Ascending aorta (tissue), 2 donors: ENCODE measurements at regions not wholly inside any gene's neighbourhood (a gene's known extent, or its start where the extent isn't known, plus 50 kb on each side); places are given as distances from the start of the nearest gene placed in this dataset.

Experiments
- DNase-seq, 2 donors: peaks; one replicate each; pipeline ENCODE4 v3.0.0-alpha.2; 2019; ENCODE audit warnings: low spot score in 2 of 2
- H3K27ac ChIP-seq, 2 donors: fragments of 200-600 bp; sonication (generic); one replicate each; pipeline ENCODE4 v1.5.1; 2016 to 2017; ENCODE audit warnings: mild to moderate bottlenecking in 1 of 2
- H3K27me3 ChIP-seq: fragments of 200-600 bp; sonication (generic); one replicate; pipeline ENCODE4 v1.5.1; 2017
- H3K36me3 ChIP-seq, 2 donors: fragments of 200-600 bp; sonication (generic); one replicate each; pipeline ENCODE4 v1.5.1; 2016
- H3K4me1 ChIP-seq, 2 donors: fragments of 200-600 bp; sonication (generic); one replicate each; pipeline ENCODE4 v1.5.1; 2016 to 2017; ENCODE audit warnings: mild to moderate bottlenecking in 1 of 2
- H3K4me3 ChIP-seq, 2 donors: fragments of 200-600 bp; sonication (generic); one replicate each; pipeline ENCODE4 v1.5.1; 2016 to 2017; ENCODE audit warnings: mild to moderate bottlenecking in 1 of 2
- H3K9me3 ChIP-seq, 2 donors: fragments of 200-600 bp; sonication (generic); one replicate each; pipeline ENCODE4 v1.5.1; 2016
- CTCF ChIP-seq, 3 experiments: fragments of 200-600 bp in 2 of 3; fragments of 450-650 bp in 1 of 3; sonication (generic) in 2 of 3; IDR thresholded peaks; one replicate each; pipeline ENCODE4 v1.5.1; 2016 to 2019; ENCODE audit warnings: antibody characterized with exemption in 3 of 3, mild to moderate bottlenecking in 1 of 3, moderate library complexity in 1 of 3
- intact Hi-C: fragments of 100-400 bp; cut with DNase I; formaldehyde crosslinking; loops from one replicate; pipeline ENCODE4 v1.15.1; 2023

DNA sequence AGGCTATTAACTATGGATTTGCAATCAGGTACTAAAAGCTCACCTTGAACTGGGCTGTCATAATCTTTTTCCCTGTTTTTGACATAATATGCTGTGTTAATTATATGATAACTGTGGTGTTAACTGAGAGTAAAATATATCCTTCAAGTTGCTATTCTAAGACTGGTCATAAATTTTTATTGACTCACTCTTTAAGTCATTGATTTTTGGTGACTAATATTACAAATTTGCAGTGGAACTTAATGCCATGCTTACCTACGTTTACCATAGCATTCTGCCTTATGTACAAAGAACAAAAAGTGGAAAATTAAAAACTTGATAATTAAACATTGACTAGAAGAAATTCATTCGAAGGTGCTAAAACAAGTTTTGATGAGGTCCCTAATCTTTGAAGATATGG lies 872.4 kb downstream of the BRINP3 start:
- no peak for TF ChIP-seq CTCF (IDR thresholded peaks at IDR 0.05)
- intact Hi-C loops = no loop called here

GRCh38 chr1:189606047-189606446 lies 871.6 kb downstream of the BRINP3 start:
- Histone ChIP-seq H3K27me3 (no peaks in the 10 kb centered on the region), H3K36me3 (no peaks in the 10 kb centered on the region), H3K4me3 (no peak overlapping the region), H3K4me1 (no peaks in the 10 kb centered on the region), H3K9me3 (no peaks in the 10 kb centered on the region), H3K27ac (no peak overlapping the region)
- TF ChIP-seq CTCF (IDR thresholded peaks at IDR 0.05) = no peak
- intact Hi-C loops = no loop called here
- DNase-seq = no peak

More for the DNA sequence above, 872.4 kb downstream of the BRINP3 start:
- Histone ChIP-seq H3K36me3 (no peaks in the 10 kb centered on the region), H3K4me3 (no peak overlapping the region), H3K27me3 (no peaks in the 10 kb centered on the region), H3K9me3 (no peaks in the 10 kb centered on the region), H3K27ac (no peak overlapping the region), H3K4me1 (no peaks in the 10 kb centered on the region)
- no peak for DNase-seq

DNA sequence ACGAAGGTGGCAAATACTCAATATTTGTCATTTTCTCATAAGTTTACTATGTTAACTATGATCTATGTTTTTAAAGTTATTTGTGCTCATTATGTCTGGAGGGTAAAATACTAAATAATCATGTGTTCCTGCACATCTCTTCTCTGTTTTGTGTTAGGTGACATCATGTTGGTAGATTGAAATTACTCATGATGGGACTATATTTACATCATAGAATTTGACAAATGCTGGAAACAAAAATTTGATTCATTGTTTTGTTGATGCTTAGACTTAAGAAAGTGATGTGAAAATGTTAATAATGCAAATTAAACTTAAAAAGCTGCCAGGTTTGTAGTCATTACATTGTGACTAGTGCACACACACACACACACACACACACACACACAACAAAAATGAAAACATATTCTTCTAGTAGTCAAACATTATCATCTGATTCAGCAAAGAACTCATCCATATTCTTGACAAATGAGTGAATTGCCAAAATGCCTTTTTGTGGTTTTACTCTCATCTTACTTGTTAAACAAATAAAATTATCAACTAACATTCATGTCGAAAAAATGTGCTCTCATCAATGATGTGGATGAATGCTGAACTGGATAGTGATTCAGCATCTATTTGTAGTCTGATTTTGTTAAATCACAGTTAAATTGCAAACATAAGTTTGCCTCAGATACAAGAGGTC lies 870.7 kb downstream of the BRINP3 start:
- H3K27me3 ChIP-seq = no peaks in the 10 kb centered on the region
- H3K36me3 ChIP-seq = no peaks in the 10 kb centered on the region
- intact Hi-C loops = no loop called here
- H3K4me3 ChIP-seq = no peak overlapping the region
- H3K27ac ChIP-seq = no peak overlapping the region
- H3K9me3 ChIP-seq = no peaks in the 10 kb centered on the region
- TF ChIP-seq CTCF (IDR thresholded peaks at IDR 0.05) = no peak
- no peaks in the 10 kb centered on the region for H3K4me1 ChIP-seq
- no peak for DNase-seq

DNA sequence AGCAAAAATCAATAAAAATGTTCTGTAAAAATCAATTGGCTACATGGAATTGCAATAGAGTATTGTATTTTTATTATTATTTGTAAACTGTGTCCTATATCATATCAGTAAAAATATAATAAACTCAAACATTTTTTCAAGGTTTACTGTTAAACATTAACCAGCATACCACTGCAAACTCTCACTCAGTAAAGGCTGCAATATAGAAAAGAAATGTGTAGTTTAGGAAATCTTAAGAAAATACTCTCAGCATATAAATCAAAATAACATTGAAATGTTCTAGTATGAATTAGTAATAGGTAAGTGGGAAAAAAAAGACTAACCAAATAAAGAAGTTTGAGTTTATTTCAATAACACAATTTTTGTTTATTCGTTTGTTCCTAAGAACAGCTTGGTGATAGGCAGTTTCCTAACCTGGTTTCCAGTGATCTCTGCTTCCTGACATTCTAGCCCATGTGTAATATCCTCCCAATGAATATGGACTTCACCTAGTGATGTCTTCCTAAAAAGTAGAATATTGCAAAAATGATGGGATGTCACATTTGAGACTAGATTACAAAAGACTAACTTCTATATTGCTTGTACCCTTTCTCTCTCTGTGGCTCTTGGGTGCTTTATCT lies 870.1 kb downstream of the BRINP3 start:
- H3K27me3 ChIP-seq = no peaks in the 10 kb centered on the region
- H3K4me1 ChIP-seq = no peaks in the 10 kb centered on the region
- no peak for DNase-seq
- no peaks in the 10 kb centered on the region for H3K36me3 ChIP-seq
- H3K9me3 ChIP-seq = no peaks in the 10 kb centered on the region
- TF ChIP-seq CTCF (IDR thresholded peaks at IDR 0.05) = no peak
- H3K4me3 ChIP-seq = no peak overlapping the region
- intact Hi-C loops = no loop called here
- H3K27ac ChIP-seq = no peak overlapping the region

DNA sequence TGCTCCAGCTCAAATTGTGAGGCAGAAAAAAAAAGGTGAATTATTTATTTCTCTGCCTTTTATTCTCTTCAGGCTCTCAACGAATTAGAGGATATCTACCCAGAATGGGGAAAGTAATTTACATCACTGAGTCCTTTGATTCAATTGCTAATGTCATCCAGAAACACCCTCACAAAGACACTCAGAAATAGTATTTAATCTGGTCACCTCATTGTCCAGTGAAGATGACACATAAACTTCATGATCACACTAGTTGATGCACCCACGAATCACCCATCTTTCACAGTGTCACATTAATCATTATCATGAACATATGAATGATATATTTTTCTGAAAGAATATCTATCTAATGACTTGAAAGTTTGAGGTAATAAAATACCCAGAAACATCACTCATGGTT lies 868.5 kb downstream of the BRINP3 start:
- H3K4me1 ChIP-seq = no peaks in the 10 kb centered on the region
- intact Hi-C loops = no loop called here
- no peaks in the 10 kb centered on the region for H3K27me3 ChIP-seq

More for the DNA sequence above, 868.5 kb downstream of the BRINP3 start:
- no peak overlapping the region for H3K4me3 ChIP-seq
- DNase-seq = no peak
- no peaks in the 10 kb centered on the region for H3K9me3 ChIP-seq
- no peaks in the 10 kb centered on the region for H3K36me3 ChIP-seq
- no peak for TF ChIP-seq CTCF (IDR thresholded peaks at IDR 0.05)
- no peak overlapping the region for H3K27ac ChIP-seq
